GM21528 (cell line): ENCODE measurements at regions not wholly inside any gene's neighbourhood (a gene's known extent, or its start where the extent isn't known, plus 50 kb on each side); places are given as distances from the start of the nearest gene placed in this dataset.

ENCODE experiments used
- ATAC-seq: cut with Tn5 transposase; IDR thresholded peaks from one replicate; pipeline ENCODE4 v1.9.1; 2021; ENCODE audit warnings: mild to moderate bottlenecking, moderate library complexity; ENCODE audit not compliant: unreplicated experiment, low FRiP score

DNA sequence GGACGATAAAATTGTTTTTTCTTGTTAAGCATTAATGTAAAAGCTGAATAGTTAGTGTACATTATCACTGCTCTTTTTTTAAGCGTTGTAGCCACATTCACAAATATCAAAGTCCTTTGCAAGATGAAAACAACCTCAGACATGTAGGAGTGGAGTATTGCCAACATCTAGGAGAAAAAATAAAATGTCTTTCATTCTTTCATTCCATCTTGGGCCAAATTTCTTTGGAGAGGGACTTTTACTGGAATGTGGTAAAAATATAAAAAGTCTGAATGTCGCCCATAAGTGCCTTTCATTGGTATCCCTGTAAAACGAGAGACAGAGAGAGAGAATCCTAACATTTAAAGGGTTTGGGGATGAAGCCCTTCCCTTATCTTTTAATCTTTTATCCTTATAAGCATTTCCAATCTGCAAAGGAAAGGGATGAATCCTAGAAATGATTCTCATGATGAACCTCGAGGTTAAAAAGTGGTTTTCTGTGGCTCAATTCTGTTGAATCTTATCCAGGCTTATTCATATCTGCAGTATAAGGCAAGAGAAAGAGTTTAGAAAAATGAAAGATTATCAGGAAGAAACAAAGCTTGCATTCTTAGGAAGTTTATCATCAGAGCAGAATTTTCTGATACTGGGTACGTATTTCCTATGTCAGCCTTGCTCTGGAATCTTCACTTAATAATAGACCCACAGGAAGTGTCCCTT, 1031.7 kb downstream of the MCTP2 start:
- ATAC-seq = no peak

DNA sequence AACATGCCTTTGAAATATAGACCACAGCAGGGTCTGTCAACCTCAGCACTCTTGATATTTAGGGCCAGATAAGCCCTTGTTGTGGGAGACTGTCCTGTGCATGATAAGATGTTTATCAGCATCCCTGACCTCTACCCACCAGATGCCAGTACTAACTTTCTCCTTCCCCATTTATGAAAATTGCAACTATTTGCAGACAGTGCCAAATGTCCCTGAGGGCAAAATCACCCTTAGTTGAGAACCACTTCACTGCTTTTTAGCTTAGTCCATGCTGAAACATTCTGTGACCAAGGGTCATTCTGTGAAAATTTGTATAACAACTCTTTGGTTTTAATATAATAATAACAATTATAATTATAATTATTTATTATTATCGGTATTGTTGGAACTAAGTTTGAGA, 1032.4 kb downstream of the MCTP2 start:
- ATAC-seq = no peak

DNA sequence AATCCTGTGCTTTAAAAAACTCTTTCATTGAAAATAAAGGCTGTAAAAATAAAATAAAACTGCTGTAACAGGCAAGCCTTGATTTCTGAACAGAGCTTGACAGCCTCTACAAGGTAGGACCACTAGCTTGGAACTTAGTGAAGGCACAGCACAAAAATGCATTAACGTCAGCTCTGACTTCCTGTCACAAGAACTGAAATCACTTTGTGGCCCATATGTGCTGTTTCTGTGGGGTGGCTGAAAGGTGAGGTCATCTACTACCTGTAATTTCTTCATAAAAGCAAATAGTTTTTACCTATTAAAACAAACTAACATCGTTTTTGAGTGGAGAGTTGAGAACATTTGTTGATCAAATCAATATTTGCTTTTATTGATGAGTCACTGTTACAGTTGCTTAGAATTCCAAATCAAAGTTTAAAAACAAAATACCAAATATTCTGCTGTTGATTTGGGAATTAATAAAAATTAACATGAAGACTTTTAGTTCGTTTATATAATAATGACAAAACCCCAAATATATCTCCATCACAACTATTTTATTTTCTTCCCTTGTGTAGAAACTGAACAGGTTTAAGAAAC, 1034.1 kb downstream of the MCTP2 start:
- no peak for ATAC-seq

DNA sequence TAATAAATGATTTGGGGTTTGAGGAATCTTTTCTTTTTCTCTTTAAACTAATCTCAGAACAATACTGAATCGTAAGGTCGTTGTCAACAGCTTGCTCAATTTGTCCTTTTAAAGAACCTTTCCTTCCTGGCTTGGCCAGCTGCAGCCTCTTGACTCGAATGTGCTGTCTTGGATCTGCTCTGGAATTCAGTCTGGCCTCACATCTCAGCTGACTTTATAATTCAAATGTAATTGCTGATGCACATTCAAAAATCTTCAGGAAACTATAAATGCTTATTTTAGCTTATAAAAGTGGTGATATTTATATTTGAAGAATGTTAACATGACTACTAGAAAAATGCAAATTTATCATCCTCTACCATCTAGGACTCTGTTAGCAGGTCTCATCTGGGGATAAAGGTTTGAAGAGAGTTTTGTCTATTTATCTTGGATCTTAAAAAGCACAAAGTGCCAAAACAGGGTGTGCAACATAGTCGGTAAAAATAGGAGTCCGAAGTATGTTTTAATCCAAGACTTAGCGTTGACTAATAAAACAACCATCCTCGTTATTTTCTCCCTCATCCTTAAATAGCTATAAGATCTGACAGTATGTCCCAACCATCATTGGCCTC, 1035.2 kb downstream of the MCTP2 start:
- no peak for ATAC-seq

DNA sequence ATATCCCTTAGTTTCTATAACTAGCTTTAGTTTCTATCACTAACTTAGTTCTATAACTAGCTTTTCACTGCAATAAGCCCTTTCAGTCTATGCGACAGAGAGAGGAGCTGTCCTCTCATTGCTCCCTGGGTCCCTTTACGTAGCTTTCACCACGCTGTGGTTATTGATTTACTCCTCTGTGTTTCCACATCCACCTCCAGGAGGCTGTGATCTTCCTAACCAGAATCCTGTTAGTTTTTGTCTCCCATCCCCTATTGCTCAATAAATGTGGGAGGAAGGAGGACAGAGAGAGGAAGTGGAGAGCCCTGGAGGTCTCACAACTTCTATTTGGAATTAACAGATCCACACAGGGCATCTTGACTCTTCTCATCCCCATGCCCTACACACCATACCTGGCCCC, 1036.1 kb downstream of the MCTP2 start:
- ATAC-seq = no peak

DNA sequence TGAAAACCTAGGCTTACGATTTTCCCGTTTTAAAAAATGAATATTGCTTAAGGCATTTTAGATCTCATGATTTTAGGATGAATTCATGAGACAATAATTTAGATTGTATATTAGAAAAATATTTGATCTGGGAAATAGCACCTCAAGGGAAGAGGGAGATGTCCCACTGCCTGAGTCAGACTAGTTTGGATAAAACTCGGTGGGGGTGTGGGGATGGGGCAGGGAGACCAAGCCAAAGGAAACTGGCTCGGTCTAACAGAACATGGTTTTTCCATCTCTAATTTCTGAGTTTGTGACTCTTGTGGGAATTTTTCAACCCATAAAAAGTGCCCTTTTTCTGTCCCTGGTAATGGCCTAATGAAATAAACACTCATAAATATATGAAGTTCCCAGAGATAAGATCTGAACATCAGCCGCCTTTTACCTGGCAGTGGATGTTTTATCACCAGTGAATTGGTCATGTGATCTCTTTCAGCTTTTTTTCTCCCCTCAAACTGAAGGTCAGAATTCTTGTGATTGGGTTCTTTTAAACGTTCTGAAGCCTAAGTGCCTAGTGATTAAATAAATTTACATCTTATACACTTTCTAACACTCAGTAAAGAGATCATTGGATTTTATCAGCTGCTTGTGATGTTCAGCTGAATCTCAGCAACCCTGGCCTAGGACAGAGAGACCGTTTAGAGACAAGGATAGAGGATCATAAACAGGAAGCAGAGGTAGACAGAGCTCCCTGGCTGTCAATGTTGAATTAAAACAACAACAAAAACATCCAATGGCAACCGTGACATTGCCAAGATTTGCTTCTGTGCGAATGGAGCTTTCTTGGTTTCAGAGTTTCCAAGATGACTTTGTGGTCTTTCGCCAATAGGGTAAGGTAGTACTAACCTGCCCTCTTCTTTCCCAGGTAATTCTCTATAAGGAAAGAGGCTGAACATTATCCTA, 1038.2 kb downstream of the MCTP2 start:
- ATAC-seq = no peak

DNA sequence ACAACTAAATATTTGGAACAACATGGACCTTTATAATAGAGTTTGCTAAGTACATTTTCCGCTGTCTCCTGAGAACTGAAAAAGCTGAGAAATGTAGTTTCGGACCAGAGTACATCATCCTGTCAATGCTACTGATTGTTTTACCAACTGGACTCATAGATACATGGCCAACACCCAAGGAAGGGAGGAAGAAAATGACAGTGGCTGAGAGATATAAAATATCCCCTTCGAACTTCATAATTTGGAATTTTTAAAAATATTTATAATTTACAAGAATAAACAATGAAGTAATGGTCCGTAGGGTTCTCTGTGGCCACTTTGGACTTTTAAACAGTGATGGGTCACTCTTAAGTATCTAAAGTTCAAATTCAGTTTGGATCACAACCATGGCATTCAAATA, 1042.7 kb downstream of the MCTP2 start:
- no peak for ATAC-seq

DNA sequence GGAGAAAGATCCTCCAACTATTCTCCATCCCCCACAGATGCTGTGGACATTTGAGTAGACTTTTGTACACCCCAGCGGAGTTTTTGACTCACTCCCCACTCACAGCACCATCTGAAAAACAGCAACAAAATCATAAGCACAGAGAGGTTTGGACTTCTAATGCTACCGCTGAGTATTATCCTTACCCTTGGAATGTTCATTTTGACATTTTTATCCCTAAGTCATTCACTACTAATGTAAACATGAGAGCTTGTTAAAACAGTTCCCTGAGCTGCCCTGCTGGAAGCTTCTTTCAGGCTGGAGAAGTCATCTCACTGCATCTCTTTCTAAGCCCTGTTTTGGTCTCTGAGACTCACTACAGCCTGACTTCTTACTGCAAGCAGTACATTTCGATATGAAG, 1045.9 kb downstream of the MCTP2 start:
- no peak for ATAC-seq

DNA sequence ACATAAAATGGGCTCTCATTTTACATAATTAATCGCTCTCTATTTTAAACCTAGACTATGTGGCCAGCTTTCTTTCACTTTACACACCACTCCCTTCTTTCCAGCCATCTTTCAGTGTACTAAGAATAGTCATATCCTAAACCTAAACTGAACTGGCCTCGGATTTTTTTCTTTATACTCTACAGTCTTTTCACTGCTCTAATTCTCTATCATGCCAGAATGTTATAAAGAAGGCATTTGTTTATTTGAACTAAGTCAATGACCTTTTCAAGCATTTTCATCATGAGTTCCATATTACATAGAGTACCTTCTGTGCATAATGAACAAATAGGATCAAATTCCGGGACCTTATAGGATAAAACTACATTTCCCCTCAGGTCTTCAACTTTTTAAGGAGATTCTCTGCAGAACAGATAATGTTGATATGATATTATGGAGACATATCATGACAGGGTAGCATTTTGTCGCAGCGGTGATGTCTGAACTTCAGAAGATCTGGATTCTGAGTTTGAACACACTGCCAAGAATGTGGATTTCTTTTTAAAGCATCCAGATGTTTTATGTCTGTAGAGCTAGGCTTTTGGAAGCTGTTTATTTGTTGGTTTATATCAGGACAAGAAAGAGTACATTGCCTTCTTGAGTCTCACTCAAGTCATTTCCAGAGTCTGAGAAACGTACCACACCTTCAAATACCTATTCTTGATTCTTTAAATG, 1047.3 kb downstream of the MCTP2 start:
- ATAC-seq = no peak

DNA sequence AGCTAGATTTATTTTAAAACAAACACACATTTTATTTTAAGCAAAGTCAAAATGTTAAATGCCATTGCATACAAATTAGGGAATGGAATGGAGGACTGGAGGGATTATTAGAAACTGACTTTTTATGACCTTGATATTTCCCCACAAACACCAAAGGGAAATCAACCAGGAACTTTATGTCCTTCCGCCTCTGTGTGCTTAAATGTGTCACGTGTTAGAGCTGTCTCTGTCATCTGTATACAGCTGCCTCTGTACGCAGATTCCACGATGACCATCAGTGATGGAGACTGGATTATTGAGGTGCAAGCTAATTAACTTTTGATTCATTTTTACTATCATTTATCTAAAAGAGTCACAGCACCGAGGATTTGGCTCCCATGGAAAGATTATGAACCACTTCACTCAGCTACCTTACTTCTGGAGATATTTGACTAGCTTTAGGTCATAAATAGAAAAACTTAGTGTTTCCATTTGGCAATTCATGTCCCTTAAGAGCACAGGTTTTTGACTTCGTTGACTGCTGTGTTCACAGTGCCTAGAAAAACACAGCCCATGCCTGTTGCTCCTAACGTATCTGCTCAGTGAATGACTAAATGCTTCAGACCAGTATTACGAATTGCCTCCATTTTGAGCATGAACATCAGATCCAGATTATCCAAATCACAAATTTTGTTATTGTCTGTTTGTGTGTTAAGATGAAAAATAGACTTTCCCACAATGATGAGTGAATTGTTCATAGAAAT, 1048.1 kb downstream of the MCTP2 start:
- ATAC-seq = no peak

DNA sequence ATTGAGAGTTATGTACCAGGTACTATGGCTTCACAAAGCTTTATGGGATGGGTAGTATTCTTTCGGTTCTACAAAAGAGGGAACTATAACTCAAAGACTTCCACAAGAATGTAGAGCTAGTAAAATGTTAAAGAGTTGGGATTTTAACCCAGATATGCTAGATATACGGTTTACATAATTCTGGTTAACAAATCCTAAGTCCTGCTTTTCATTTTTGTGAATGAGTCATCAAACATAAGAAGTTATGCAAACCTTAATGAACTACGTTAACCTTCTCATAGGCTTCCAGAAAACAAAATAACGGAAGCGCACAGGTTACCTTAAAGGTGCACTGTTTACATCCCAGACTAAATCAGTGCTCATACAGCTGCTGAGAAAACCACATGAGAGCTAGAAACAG, 1049.3 kb downstream of the MCTP2 start:
- no peak for ATAC-seq

DNA sequence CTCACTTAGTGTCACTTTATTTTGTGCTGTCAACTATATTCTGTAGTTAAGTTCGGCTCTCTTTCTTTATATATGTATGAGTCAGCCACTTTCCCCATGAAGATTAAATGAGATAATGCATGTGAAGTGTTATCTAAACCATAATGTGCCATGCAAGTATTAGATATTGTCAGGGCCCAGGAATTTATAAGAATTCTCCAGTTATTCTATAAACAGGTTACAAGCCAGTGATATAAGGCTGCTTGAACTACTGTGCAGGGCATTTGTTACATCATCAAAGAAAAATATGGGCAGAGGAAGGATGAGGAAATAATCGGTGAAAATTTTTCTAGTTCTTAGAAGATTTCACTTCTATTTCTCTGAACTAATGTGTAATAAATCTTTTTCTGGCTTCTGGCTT, 1049.0 kb upstream of the NR2F2 start:
- no peak for ATAC-seq

DNA sequence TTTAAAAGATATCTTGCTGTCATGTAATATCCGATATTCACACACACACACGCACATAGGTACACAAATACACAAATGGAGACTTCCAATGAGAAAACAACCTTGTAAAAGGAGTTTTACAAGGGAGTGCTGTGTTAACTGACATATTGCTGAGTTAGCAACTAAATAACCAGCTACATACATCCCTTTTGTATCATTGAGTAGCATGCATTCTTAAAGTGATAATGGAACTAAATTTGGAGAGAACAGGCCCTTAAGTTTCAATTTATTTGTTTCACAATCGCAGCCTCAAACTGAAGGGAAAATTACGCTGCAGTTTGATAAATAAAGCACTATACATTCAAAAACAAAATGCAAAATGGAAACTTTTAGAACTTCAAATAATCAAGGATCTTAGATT, 1046.0 kb upstream of the NR2F2 start:
- ATAC-seq = no peak

DNA sequence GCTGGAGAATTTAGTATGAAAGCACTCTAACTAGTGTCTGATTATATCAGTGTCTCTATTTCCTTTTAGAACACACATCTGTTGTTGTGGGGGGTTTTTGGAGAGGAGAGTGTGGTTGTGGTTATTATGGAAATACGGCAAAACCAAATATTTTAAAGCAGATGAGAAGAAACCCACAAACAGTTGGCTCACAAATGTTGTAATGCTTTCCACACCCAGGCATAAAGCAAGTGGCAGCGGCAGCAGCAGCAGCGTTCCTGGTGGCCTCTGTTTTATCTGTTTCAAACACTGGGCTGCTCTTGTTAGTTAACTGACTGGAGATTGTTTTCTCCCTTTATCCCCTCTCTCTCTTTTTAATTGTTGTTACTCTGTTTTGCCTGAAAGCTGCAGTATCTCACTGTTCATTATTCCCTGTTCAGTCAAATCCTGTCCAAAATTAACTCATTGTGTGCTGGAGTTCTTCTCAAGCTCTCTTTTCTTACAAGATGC, 1045.5 kb upstream of the NR2F2 start:
- ATAC-seq = no peak

DNA sequence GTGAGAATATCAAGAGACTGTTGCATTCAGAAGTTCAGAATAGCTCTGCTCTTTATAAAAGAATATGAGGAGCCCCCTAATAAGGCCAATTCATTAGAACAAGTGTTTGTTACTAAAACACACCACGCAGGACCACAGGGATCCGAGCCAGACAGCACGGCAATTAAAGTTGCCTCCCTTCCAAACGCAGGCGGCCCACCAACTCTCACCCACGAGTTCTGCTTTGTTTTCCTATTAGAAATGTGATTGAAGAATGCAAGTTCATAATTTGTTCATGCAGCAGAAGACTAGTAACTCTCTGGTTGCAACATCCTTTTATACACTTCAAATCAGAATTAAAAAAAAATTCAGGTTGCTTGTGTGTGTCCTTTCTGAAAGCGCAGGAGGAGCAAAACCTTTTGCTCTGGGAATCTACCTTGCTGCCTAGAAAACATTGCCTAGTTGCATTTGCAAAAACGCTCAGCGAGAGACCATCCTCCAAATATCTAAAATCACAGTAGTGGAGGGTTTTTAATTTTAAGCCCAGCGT, 1044.1 kb upstream of the NR2F2 start:
- ATAC-seq = no peak

DNA sequence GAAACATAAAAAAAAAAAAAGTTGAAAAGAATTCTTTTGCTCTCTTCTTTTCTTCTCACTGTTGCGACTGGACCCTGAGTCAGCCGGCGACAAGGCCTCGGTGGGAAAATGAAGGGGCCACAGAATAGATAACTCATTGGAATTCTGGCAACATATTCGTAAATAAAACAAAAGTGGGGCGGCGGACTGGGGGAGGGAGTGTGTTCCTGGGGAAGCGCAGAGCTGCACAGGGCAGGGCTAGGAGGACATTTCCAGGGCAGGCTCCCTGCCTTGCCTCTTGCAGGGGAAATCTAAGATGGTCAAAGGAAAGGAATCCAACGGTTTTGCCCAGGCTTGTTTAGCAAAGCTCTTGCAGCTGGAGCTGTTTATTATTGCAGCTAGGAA, 1042.8 kb upstream of the NR2F2 start:
- ATAC-seq = no peak

DNA sequence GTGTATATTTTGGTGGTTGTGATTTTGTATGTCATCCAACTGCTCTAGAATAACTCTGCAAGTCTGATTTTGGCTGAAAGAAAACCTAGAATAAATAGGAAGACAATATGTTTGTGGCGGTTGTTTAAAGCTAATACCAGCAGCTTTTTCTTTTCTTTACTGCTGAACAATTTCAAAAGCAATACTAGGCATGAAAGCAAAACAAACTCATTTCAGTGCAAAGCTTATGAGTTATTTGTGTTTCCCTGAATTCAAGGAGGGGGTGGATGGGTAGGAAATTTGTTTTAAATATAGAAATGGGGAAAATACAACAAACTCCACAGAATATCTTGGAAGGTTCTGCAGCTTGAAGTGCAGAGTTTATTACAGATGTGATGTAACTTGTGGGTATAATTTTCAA, 1041.9 kb upstream of the NR2F2 start:
- ATAC-seq = no peak

DNA sequence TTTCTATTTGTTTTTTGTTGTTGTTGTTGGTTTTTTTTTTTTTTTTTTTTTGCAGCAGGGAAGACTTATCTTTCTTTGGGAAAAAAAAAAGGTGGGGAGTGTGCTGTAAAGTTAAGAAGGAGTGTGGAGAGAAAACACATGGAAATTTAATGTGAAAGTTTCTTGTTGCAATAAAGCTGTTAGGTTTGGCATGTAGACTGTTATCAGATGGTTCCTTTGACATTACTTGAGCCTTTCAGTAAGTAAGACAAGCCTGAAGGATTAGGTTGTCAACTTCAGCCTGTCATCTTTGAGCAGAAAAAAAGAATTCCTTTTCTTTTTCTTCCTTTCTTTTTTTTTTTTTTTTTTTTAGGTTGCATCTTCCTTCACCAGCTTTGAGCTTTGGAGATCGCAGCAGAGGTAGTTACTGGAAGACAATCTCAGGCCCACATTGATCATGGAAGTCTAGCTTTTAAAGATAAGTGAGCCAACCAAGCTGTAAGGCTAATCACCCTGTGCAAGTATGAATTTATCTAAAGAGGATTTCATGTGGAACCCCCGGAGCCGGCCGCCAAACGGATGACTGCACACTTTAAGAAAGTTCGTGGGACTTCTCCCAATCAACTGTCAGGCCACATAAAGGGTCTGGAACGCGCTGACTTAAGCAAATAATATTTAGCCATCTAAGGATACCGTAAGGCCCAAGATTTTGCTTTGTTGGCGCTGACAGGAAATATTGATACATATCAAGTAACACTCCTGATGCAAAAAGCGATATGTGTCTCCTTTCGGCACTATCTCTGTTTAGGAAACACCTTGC, 1040.1 kb upstream of the NR2F2 start:
- no peak for ATAC-seq
